ENCODE measurements at regions not wholly inside any gene's neighbourhood (a gene's known extent, or its start where the extent isn't known, plus 50 kb on each side); places are given as distances from the start of the nearest gene placed in this dataset.

GRCh38 chr1:63063367-63063766 is 259.0 kb upstream of the FOXD3 start:
- Histone ChIP-seq H3K9ac (ENCODE audit: insufficient read depth in 1 of 2, low read depth in 2 of 2, low read length in 2 of 2) (no peak overlapping the region), H3K79me2 (ENCODE audit: control insufficient read depth, insufficient read depth, low read length) (no peaks in the 10 kb centered on the region), H3K27me3 (ENCODE audit: control insufficient read depth in 2 of 2, insufficient read depth in 2 of 2, low read length in 2 of 2) (no peaks in the 10 kb centered on the region; a peak in 1 of 5 replicates), H3K4me1 (replicated peaks in 1 of 2; ENCODE audit: control insufficient read depth in 2 of 2, insufficient read depth in 2 of 2, low read length in 2 of 2) (no peaks in the 10 kb centered on the region), H4K20me1 (replicated peaks; ENCODE audit: control insufficient read depth, insufficient read depth, low read length) (no peaks in the 10 kb centered on the region), H3K4me3 (no peak overlapping the region), H3K4me2 (ENCODE audit: insufficient read depth, low read length) (no peak overlapping the region), H3K9me1 (ENCODE audit: control insufficient read depth, insufficient read depth, low read length) (no peaks in the 10 kb centered on the region), H3K27ac (ENCODE audit: extremely low read depth, low read depth, low read length) (no peak overlapping the region), H3K9me3 (replicated peaks; ENCODE audit: control insufficient read depth, insufficient read depth, low read depth, low read length) (no peaks in the 10 kb centered on the region), H3K36me3 (ENCODE audit: control insufficient read depth, insufficient read depth, low read length) (no peaks in the 10 kb centered on the region), H2AFZ (ENCODE audit: low read depth, low read length) (no peak overlapping the region)
- TF ChIP-seq CTCF (IDR thresholded peaks at IDR 0.05 in 2 of 3, conservative IDR thresholded peaks at IDR 0.05 in 1 of 3; ENCODE audit: insufficient read depth in 2 of 3, low read depth in 1 of 3, low read length in 3 of 3) (peak; percentile 37 to 42 (median 41); a peak in 5 of 6 replicates), HOXB6 (CRISPR knock-in tag; IDR thresholded peaks at IDR 0.05; ENCODE audit: borderline replicate concordance) (no peak), MXD1 (CRISPR knock-in tag; IDR thresholded peaks at IDR 0.05; ENCODE audit: borderline replicate concordance, poor library complexity, severe bottlenecking) (no peak), RAD21 (CRISPR knock-in tag; conservative IDR thresholded peaks at IDR 0.05 in 1 of 2, IDR thresholded peaks at IDR 0.05 in 1 of 2) (peak in 1 of 2 experiments; percentile 44; a peak in 2 of 4 replicates), TAF15 (IDR thresholded peaks at IDR 0.05; ENCODE audit: low read depth, low read length) (no peak)
- CTCF ChIA-PET (ENCODE audit: low intra/inter-chr PET ratio): interaction anchor here (0.7 kb wide), 1 partner anchor 86 kb away, joined by 3 read pairs; no protein-coding TSS in a partner anchor
- no peak for FAIRE-seq
- peak; percentile 73 for ATAC-seq
- in situ Hi-C loops (cut with MboI): no loop called here
- BruUV-seq (replicated peaks): no TSS peak
- 3% methylated on average over 3 of the region's 3 CpGs for WGBS (ENCODE audit: insufficient coverage, low coverage, missing lambda C conversion rate)
- DNase-seq (ENCODE audit: extremely low read depth in 1 of 4, low spot score in 3 of 4): peak in 3 of 4 experiments; percentile 13 to 17 (median 16)
- POLR2A ChIA-PET: no interaction called here
- intact Hi-C loops (cut with micrococcal nuclease): no loop called here

Data from K562 (cell line).